Transverse colon (tissue), 4 donors: ENCODE measurements at regions not wholly inside any gene's neighbourhood (a gene's known extent, or its start where the extent isn't known, plus 50 kb on each side); places are given as distances from the start of the nearest gene placed in this dataset.

Source experiments
- DNase-seq: peaks from one replicate; pipeline ENCODE4 v3.0.0-alpha.2; 2019
- H3K27ac ChIP-seq, 4 donors: fragments of 200-600 bp; sonication (generic); 2 replicates each; pipeline ENCODE4 v1.5.1; 2016 to 2018; ENCODE audit warnings: inconsistent platforms in 4 of 4
- H3K27me3 ChIP-seq: fragments of 200-600 bp; sonication (generic); 2 replicates; pipeline ENCODE4 v1.5.1; 2017; ENCODE audit warnings: inconsistent platforms
- H3K36me3 ChIP-seq, 4 donors: fragments of 200-600 bp; sonication (generic); 2 replicates each; pipeline ENCODE4 v1.5.1; 2017 to 2019; ENCODE audit warnings: inconsistent platforms in 4 of 4
- H3K4me1 ChIP-seq, 4 donors: fragments of 200-600 bp; sonication (generic); 2 replicates each; pipeline ENCODE4 v1.5.1; 2017 to 2020; ENCODE audit warnings: inconsistent platforms in 4 of 4
- H3K4me3 ChIP-seq, 4 donors: fragments of 200-600 bp; sonication (generic); 1 replicate in 1 of 4; 2 replicates in 3 of 4; pipeline versions ENCODE4 v1.5.1 to v1.6.1; 2017 to 2019; ENCODE audit warnings: inconsistent platforms in 4 of 4
- H3K9me3 ChIP-seq, 2 donors: fragments of 200-600 bp; sonication (generic); 2 replicates each; pipeline ENCODE4 v1.5.1; 2017 to 2019; ENCODE audit warnings: inconsistent platforms in 2 of 2
- CTCF ChIP-seq, 5 experiments: fragments of 200-600 bp in 3 of 5; fragments of 450-650 bp in 2 of 5; sonication (generic) in 3 of 5; IDR thresholded peaks; 1 replicate in 2 of 5; 2 replicates in 3 of 5; pipeline ENCODE4 v1.5.1; 2016 to 2017; ENCODE audit warnings: antibody characterized with exemption in 5 of 5, inconsistent platforms in 3 of 5, mild to moderate bottlenecking in 2 of 5, moderate library complexity in 1 of 5
- EP300 ChIP-seq: sonication (generic); formaldehyde crosslinking; IDR thresholded peaks from one replicate; pipeline ENCODE4 v1.6.1; 2017; ENCODE audit warnings: antibody characterized with exemption, low read depth
- POLR2A ChIP-seq: fragments of 450-650 bp; IDR thresholded peaks from one replicate; pipeline ENCODE4 v1.6.1; 2016; ENCODE audit warnings: antibody characterized with exemption, mild to moderate bottlenecking, moderate library complexity
- POLR2AphosphoS5 ChIP-seq, 3 donors: sonication (generic); formaldehyde crosslinking; IDR thresholded peaks; one replicate each; pipeline ENCODE4 v1.6.1; 2016; ENCODE audit warnings: antibody characterized with exemption in 3 of 3
- WGBS, 2 donors: methylation state at CpG; one replicate each; pipeline ENCODE4 v1.1.5; 2018; ENCODE audit warnings: low coverage in 1 of 2; 5-methylcytosine and 5-hydroxymethylcytosine counted together
- in situ Hi-C, 4 donors: fragments of 200-750 bp; cut with MboI; loops; one replicate each; pipeline versions ENCODE4 v1.15.0 to v1.15.1; 2017; ENCODE audit warnings: low sequenced_read_pairs in 3 of 4, low pct_ligation_motif_present in 1 of 4, low pct_unique_long_range_greater_than_20kb in 1 of 4
- intact Hi-C: fragments of 100-400 bp; cut with DNase I; formaldehyde crosslinking; loops from one replicate; pipeline ENCODE4 v1.15.1; 2023; ENCODE audit warnings: low total_unique reads

- no peaks in the 10 kb centered on the region for H3K27me3 ChIP-seq
- no peak overlapping the region for H3K4me3 ChIP-seq
- H3K36me3 ChIP-seq: peaks cover 0 to 8% (median 0%) of the 10 kb centered on the region in 4 donors
- no peak overlapping the region for H3K27ac ChIP-seq
- no peaks in the 10 kb centered on the region for H3K4me1 ChIP-seq
- TF ChIP-seq POLR2A (no peak), POLR2AphosphoS5 (IDR thresholded peaks at IDR 0.05) (no peak), EP300 (no peak), CTCF (IDR thresholded peaks at IDR 0.05) (no peak)
- intact Hi-C loops (no loop called here), in situ Hi-C loops (no loop called here)
- DNase-seq: no peak
- 82 to 91% methylated on average over 2 to 3 of the region's 3 CpGs for WGBS, 2 donors
- no peaks in the 10 kb centered on the region for H3K9me3 ChIP-seq
Observed at GRCh38 chr16:27678955-27679354, 129.0 kb downstream of the KATNIP start.

- in situ Hi-C loops: no loop called here
- no peaks in the 10 kb centered on the region for H3K9me3 ChIP-seq
Observed at GRCh38 chr16:27679899-27680298, 130.0 kb downstream of the KATNIP start.

GRCh38 chr16:27681681-27682080 is 131.7 kb downstream of the KATNIP start:
- H3K27me3 ChIP-seq: no peaks in the 10 kb centered on the region
- 100% methylated on average over 1 to 5 of the region's 5 CpGs for WGBS, 2 donors
- H3K27ac ChIP-seq: no peak overlapping the region
- in situ Hi-C loops: no loop called here
- intact Hi-C loops: no loop called here
- no peak overlapping the region for H3K4me3 ChIP-seq
- no peak for DNase-seq
- peaks cover 0 to 7% (median 0%) of the 10 kb centered on the region in 4 donors for H3K4me1 ChIP-seq
- TF ChIP-seq CTCF (IDR thresholded peaks at IDR 0.05): no peak
- H3K36me3 ChIP-seq: peaks cover 0 to 8% (median 0%) of the 10 kb centered on the region in 4 donors
- H3K9me3 ChIP-seq: no peaks in the 10 kb centered on the region

More at GRCh38 chr16:27679899-27680298, 130.0 kb downstream of the KATNIP start:
- no peaks in the 10 kb centered on the region for H3K4me1 ChIP-seq
- DNase-seq: no peak
- H3K36me3 ChIP-seq: peaks cover 0 to 8% (median 0%) of the 10 kb centered on the region in 4 donors
- 84 to 91% methylated on average over 5 to 7 of the region's 7 CpGs for WGBS, 2 donors
- H3K27me3 ChIP-seq: no peaks in the 10 kb centered on the region
- intact Hi-C loops: no loop called here
- no peak overlapping the region for H3K27ac ChIP-seq
- TF ChIP-seq POLR2AphosphoS5 (IDR thresholded peaks at IDR 0.05) (no peak), POLR2A (no peak), EP300 (no peak), CTCF (IDR thresholded peaks at IDR 0.05) (no peak)
- H3K4me3 ChIP-seq: no peak overlapping the region

GRCh38 chr16:27684047-27684446 is 134.1 kb downstream of the KATNIP start:
- no peak overlapping the region for H3K4me3 ChIP-seq
- DNase-seq: no peak
- no peak overlapping the region for H3K27ac ChIP-seq
- 94 to 95% methylated on average over 2 of the region's 2 CpGs for WGBS, 2 donors
- intact Hi-C loops: no loop called here
- in situ Hi-C loops: no loop called here
- peaks cover 0 to 7% (median 0%) of the 10 kb centered on the region in 4 donors for H3K4me1 ChIP-seq
- H3K27me3 ChIP-seq: no peaks in the 10 kb centered on the region
- H3K36me3 ChIP-seq: peaks cover 0 to 8% (median 0%) of the 10 kb centered on the region in 4 donors
- TF ChIP-seq EP300 (no peak), POLR2AphosphoS5 (IDR thresholded peaks at IDR 0.05) (no peak), CTCF (IDR thresholded peaks at IDR 0.05) (no peak), POLR2A (no peak)
- no peaks in the 10 kb centered on the region for H3K9me3 ChIP-seq
